OCI-LY7 (cell line): ENCODE measurements at regions not wholly inside any gene's neighbourhood (a gene's known extent, or its start where the extent isn't known, plus 50 kb on each side); places are given as distances from the start of the nearest gene placed in this dataset.
A peak's percentile ranks its signal among the peaks of the same experiment; 100 is the strongest.

Experiments
- CTCF ChIP-seq: fragments of 200-600 bp; sonication (generic); conservative IDR thresholded peaks from 2 replicates; pipeline ENCODE4 v1.5.1; 2014; ENCODE audit warnings: mild to moderate bottlenecking, antibody characterized with exemption, low read length, moderate library complexity, mixed read lengths
- EZH2phosphoT487 ChIP-seq: fragments of 200-600 bp; sonication (generic); IDR thresholded peaks from 2 replicates; pipeline ENCODE4 v1.6.1; 2018; ENCODE audit warnings: low read depth, borderline replicate concordance, mild to moderate bottlenecking, mixed run types, antibody characterized with exemption, low read length, moderate library complexity, mixed read lengths

- TF ChIP-seq EZH2phosphoT487, result no peak
- TF ChIP-seq CTCF, result peak; percentile 76
These were observed 251.3 kb upstream of the GBE1 start for GRCh38 chr3:82012775-82013174.
